Type B pancreatic cell (in vitro differentiated cells): ENCODE measurements at regions not wholly inside any gene's neighbourhood (a gene's known extent, or its start where the extent isn't known, plus 50 kb on each side); places are given as distances from the start of the nearest gene placed in this dataset.
"Not testable (repeated sequence)": the region's sequence is repeated elsewhere in the genome, so short reads cannot be mapped to it uniquely, and the experiment has no call there.

Source experiments
- DNase-seq: peaks from one replicate; pipeline ENCODE4 v3.0.0; 2021; ENCODE audit warnings: mixed read lengths; ENCODE audit not compliant: unreplicated experiment; ENCODE audit errors: extremely low spot score
- H3K27ac Mint-ChIP-seq: 2 replicates; pipeline ENCODE4 v1.8.0; 2021; ENCODE audit warnings: mild to moderate bottlenecking, mixed read lengths
- H3K27me3 Mint-ChIP-seq: 2 replicates; pipeline ENCODE4 v1.8.0; 2021; ENCODE audit warnings: mixed read lengths
- H3K36me3 Mint-ChIP-seq: 2 replicates; pipeline ENCODE4 v1.8.0; 2021; ENCODE audit warnings: mixed read lengths
- H3K4me1 Mint-ChIP-seq: one replicate; pipeline ENCODE4 v1.8.0; 2021; ENCODE audit warnings: mixed read lengths; ENCODE audit not compliant: unreplicated experiment
- H3K4me3 Mint-ChIP-seq: 2 replicates; pipeline ENCODE4 v1.8.0; 2021; ENCODE audit warnings: mild to moderate bottlenecking, mixed read lengths
- H3K9me3 Mint-ChIP-seq: 2 replicates; pipeline ENCODE4 v1.8.0; 2021; ENCODE audit warnings: mixed read lengths
- TF ChIP-seq, protein P1 (sequence below): fragments of 200-600 bp; sonication (generic); conservative IDR thresholded peaks from 2 replicates; pipeline ENCODE4 v1.5.0; 2021; ENCODE audit warnings: antibody characterized with exemption, mild to moderate bottlenecking

DNA sequence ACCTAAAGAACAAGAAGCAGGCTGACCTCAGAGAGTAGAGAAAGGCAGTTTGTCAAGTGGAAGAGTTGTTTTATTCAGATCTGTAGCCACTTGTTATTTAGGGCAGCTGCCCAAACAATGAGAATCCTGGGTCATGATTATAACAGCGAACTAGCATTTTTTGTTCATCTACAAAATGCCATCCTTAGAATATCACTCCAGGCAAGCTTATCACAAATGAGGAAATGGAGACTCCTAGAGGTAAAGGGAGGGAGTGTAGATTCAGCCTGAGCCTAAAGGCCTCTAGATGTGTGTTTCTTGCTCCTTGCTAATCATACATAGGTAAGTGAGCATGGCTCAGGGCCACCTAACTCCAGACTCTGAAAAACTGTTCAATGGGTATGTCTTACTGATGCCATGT is 126.1 kb downstream of the HNMT start:
- Mint-ChIP-seq H3K4me3 (no peak overlapping the region), H3K4me1 (peaks cover 15% of the 10 kb centered on the region), H3K27me3 (no peaks in the 10 kb centered on the region), H3K27ac (no peak overlapping the region), H3K9me3 (no peaks in the 10 kb centered on the region), H3K36me3 (no peaks in the 10 kb centered on the region)
- no peak for DNase-seq
- TF ChIP-seq, protein P1, sequence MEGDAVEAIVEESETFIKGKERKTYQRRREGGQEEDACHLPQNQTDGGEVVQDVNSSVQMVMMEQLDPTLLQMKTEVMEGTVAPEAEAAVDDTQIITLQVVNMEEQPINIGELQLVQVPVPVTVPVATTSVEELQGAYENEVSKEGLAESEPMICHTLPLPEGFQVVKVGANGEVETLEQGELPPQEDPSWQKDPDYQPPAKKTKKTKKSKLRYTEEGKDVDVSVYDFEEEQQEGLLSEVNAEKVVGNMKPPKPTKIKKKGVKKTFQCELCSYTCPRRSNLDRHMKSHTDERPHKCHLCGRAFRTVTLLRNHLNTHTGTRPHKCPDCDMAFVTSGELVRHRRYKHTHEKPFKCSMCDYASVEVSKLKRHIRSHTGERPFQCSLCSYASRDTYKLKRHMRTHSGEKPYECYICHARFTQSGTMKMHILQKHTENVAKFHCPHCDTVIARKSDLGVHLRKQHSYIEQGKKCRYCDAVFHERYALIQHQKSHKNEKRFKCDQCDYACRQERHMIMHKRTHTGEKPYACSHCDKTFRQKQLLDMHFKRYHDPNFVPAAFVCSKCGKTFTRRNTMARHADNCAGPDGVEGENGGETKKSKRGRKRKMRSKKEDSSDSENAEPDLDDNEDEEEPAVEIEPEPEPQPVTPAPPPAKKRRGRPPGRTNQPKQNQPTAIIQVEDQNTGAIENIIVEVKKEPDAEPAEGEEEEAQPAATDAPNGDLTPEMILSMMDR, result peak; percentile 61

DNA sequence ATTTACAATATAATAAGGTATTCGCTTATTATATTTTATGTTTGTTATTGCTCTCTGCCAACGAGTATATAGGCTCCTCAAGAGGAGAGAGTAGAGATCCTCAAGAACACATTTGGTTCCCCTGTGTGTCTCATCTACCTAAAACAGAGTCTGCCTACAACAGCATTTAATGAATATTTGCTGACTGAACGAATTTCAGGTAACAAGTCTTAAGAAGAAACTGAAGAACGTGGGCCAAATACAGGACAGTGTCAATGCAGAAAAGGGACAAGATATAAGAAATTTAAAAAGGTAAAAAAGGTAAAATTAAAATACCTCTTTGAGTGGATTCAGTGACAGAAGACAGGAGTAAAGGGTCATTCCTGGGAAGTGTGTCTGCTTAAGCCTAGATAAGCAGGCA is 129.2 kb downstream of the HNMT start:
- no peaks in the 10 kb centered on the region for H3K9me3 Mint-ChIP-seq

DNA sequence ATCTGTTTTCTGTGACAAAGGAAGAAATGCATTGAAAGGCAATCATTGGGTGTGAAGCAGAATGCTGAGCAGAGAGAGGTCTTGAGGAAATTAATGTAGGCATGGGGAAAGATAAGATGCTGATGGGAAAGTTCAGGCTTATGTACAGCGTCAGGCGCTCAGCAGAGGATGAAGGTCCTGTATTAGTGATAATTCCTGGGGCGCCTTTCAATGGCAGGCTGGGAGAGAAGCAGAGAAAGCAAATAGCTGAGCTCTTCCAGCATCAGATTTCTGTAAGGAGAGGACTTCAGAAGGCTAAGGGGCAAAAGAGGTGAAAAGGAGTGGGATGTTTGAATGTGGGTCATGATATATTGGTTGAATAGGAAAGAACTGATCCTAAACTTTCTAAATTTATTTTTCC is 129.8 kb downstream of the HNMT start:
- H3K27ac Mint-ChIP-seq, result no peak overlapping the region
- TF ChIP-seq, protein P1, result no peak
- H3K4me1 Mint-ChIP-seq, result no peaks in the 10 kb centered on the region
- no peak overlapping the region for H3K4me3 Mint-ChIP-seq
- no peak for DNase-seq
- H3K27me3 Mint-ChIP-seq, result no peaks in the 10 kb centered on the region
- no peaks in the 10 kb centered on the region for H3K36me3 Mint-ChIP-seq
- H3K9me3 Mint-ChIP-seq, result no peaks in the 10 kb centered on the region

More for the DNA sequence above, 129.2 kb downstream of the HNMT start:
- Mint-ChIP-seq H3K4me1 (peaks cover 4% of the 10 kb centered on the region), H3K36me3 (no peaks in the 10 kb centered on the region), H3K27me3 (no peaks in the 10 kb centered on the region), H3K4me3 (no peak overlapping the region), H3K27ac (no peak overlapping the region)
- no peak for DNase-seq
- TF ChIP-seq, protein P1, result no peak

DNA sequence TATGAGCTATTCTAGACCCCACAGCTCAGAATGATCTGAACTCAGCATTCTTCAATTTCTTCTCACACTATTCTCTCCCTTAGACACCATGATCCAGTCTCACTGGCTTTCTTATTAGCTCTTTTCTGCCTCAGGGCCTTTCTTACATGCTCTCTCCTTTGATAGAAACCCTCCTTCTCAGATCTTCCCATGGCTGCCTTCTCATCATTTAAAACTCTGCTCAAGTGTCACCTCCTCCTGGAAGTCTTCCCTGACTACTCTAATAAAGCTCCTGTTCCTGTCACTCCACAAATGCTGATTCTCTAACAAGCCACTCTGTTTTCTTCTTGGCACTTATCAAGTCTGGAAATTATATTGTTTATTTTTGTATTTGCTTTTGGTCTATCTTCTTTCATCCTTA is 131.1 kb downstream of the HNMT start:
- no peak overlapping the region for H3K27ac Mint-ChIP-seq
- DNase-seq, result no peak
- H3K36me3 Mint-ChIP-seq, result no peaks in the 10 kb centered on the region
- TF ChIP-seq, protein P1, result no peak
- H3K4me3 Mint-ChIP-seq, result no peak overlapping the region
- no peaks in the 10 kb centered on the region for H3K4me1 Mint-ChIP-seq
- H3K27me3 Mint-ChIP-seq, result no peaks in the 10 kb centered on the region
- H3K9me3 Mint-ChIP-seq, result no peaks in the 10 kb centered on the region

DNA sequence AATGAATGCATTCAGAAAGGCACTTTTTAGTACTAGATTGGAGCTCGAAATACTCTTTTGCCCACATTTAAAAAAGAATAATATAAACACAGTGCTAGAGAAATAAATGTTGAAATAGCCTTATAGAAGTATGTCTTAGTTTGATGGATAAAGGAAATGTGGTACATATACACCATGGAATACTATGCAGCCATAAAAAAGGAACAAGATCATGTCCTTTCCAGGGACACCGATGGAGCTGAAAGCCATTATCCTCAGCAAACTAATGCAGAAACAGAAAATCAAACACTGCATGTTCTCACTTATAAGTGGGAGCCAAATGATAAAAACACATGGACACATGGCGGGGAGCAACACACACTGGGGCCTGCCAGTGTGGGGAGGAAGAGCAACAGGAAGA is 135.0 kb downstream of the HNMT start:
- H3K4me1 Mint-ChIP-seq, H3K27ac Mint-ChIP-seq, H3K9me3 Mint-ChIP-seq, DNase-seq, H3K36me3 Mint-ChIP-seq, H3K27me3 Mint-ChIP-seq, H3K4me3 Mint-ChIP-seq: not testable (repeated sequence)

DNA sequence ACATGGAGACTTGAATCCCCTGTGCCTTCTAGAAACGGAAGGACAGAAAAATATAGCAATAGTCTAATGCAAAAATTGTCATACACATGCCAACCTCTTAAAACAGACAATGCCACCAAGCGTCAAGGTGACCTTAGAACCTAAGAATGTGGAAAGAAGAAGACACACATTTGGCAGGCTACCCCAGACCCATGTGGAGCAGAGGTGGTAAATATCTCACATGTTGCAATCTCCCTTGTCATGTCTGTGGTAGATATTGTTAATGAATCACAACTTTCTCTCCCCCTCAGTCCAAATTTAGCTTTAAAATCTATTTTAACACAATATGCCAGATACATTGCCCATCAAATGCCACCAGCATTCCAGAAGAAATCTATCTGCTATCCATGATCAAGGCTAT is 137.4 kb downstream of the HNMT start:
- Mint-ChIP-seq H3K4me1 (peaks cover 12% of the 10 kb centered on the region), H3K9me3 (peaks cover 9% of the 10 kb centered on the region), H3K4me3 (no peak overlapping the region), H3K27ac (no peak overlapping the region), H3K36me3 (peaks cover 4% of the 10 kb centered on the region), H3K27me3 (no peaks in the 10 kb centered on the region)
- TF ChIP-seq, protein P1, result no peak
- no peak for DNase-seq
